GM19455 (cell line): ENCODE measurements at regions not wholly inside any gene's neighbourhood (a gene's known extent, or its start where the extent isn't known, plus 50 kb on each side); places are given as distances from the start of the nearest gene placed in this dataset.

Experiments
- ATAC-seq: cut with Tn5 transposase; IDR thresholded peaks from one replicate; pipeline ENCODE4 v1.9.1; 2021; ENCODE audit not compliant: unreplicated experiment

DNA sequence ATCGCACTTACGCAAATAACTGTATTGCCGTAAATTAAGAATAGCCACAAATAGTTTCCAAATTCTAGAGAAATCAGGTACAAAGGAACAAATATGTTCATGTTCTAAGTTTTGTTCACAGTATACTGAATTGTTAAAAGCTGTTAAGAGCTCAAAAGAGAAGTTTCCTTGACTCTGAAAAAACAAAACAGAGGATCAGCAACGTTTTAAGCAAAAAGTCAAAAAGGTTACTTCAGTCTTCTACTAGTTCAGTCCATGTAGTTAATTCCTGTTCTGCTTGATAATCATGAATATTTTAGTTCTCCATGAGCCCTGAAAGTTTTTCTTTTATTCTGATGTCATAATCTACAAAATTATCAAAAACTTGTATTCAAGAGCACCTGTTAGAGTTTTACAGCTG lies 128.6 kb upstream of the MAST4 start:
- ATAC-seq: no peak

- ATAC-seq: no peak
Measured at GRCh38 chr5:66469684-66470083, 126.5 kb upstream of the MAST4 start.

DNA sequence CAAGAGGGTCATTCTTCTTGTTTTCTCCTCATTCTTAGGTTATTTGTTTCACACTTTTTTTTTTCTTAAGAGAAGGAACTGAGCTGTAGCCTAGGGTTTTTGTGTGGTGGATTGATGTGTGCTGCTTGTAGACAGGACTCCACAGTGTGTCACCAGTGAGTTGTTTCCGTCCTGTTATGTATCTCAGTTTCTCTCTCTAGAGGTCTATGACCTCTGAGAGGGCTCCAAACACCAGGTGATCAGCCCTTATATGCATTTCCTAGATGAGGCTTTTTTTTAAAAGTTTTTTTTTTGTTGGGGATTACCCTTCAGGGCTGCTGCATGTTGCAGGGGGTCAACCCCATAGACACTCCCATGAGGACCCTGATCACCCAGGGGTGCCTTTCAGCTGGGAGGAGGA lies 124.2 kb upstream of the MAST4 start:
- ATAC-seq: no peak

DNA sequence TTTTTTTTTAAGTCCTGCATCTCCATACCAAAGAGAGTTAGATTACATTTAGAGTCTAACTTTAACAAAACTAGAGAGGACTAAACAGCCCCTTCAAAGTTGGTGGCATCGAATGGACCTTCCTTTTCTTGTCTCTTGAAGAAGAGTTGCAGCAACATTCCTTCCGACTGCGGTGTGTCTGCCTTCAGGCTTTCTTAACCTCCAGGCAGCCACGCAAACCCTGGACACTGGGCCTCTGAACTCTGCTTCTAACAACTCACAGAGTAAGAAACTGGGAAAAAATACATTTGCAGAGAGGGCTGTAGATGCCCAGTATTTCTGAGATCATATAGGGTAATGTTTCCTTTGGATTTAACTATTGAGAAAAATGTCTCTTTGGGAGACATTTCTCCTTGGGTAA lies 120.5 kb upstream of the MAST4 start:
- ATAC-seq: no peak

DNA sequence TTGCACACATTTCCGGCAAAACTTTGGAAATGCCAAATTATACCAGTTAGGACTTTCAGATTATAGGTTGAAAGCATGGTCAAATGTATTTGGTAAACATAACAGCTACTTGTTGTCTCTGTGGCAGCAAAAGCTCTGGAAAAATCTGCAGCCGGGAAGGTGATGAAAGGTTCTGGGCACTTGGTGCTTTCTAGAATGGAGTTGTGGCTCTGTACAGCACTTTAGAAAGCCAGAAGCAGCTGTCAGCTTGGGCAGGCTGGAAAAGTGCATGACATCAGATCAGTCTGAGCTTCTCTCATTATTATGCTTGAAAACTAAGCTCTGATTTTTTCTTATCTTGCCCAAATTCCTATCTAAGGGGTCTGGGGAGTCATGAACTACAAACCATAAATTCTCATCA lies 118.6 kb upstream of the MAST4 start:
- ATAC-seq: no peak

DNA sequence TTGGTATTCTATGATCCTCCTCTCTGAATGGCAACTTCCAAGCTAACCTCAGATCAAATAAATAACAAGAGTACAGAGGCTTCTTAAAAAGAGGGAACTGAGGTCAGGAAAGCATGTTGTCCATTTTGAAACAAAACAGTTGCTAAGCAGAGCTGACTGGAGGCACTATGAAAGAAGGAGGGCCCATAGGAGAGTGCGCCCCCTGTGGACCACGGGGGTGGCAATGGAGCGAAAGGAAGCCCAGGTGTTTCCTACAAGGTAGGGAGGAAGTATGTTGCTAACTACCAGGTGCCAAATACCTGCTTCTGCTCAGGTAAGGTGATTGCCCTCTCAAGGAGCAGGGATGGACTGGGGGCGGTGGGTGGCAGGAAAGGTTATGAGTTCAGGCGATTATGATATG lies 101.8 kb upstream of the MAST4 start:
- ATAC-seq: no peak

DNA sequence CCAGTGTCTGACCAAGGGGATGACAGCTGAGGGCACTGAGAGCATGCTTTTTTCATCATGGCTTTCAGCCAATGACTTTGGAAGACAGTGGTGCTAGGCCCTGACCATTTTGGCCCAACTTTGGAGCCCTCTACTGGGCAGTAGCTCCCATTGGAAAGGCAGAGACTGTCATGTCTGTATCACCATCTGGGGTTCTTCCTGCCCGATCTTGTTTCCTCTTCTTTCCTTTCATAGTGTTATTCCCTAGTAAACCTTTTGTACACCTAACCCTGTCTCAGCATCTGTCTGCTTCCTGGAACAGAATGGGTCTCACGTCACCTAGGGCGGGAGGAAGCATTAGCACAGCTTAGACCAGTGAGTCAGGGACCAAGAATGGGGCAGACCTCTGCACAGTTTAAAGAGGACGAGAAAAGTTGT lies 97.4 kb upstream of the MAST4 start:
- no peak for ATAC-seq

DNA sequence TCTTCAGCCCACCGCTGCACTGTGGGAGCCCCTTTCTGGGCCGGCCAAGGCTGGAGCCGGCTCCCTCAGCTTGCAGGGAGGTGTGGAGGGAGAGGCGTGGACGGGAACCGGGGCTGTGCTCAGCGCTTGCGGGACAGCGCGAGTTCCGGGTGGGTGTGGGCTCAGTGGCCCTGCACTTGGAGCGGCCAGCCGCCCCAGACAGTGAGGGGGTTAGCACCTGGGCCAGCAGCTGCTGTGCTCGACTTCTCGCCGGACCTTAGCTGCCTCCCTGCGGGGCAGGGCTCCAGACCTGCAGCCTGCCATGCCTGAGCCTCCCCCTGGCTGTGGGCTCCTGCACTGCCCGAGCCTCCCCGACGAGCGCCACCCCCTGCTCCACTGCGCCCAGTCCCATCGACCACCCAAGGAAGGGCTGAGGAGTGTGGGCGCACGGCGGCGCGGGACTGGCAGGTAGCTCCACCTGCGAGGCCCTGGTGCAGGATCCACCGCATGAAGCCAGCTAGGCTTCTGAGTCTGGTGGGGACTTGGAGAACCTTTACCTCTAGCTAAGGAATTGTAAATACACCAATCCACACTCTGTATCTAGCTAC lies 92.9 kb upstream of the MAST4 start:
- ATAC-seq: no peak

GRCh38 chr5:66507106-66507505 lies 89.1 kb upstream of the MAST4 start:
- ATAC-seq: no peak

GRCh38 chr5:66511491-66511890 lies 84.7 kb upstream of the MAST4 start:
- no peak for ATAC-seq

- no peak for ATAC-seq
Measured at GRCh38 chr5:66513130-66513529, 83.1 kb upstream of the MAST4 start.

DNA sequence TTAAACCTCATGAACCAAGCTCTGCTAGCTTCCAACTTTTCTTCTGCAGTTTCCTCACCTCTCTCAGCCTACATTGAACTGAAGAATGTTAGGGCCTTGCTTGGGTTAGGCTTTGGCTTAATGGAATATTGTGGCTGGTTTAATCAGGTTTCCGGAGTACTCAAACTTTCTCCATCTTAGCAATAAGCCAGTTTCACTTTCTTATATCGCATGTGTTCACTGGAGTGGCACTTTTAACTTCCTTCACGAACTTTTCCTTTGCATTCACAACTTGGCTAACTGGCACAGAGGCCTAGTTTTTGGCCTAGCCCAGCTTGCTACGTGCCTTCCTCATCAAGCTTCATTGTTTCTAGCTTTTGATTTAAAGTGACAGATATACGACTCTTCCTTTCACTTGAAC lies 81.0 kb upstream of the MAST4 start:
- ATAC-seq: no peak

GRCh38 chr5:66516550-66516949 lies 79.6 kb upstream of the MAST4 start:
- ATAC-seq: no peak

DNA sequence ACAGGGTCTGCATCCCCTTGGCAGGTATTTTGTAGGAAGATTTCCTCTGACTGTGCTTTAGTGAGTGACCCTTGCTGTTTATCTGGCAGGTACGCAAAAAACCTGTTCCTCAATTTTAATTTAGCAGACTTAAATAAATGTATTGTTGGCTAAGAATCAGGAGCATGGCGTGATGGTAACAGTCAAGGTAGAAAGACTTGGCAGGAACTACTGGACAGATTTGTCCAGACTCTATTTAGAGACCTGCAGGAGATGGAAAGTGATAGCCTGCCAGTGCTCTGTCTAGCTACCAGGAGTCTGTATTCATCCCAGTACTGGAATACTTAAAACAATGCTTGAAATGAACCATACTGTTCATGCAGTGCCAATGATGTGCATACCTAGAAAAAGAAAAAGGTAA lies 78.8 kb upstream of the MAST4 start:
- ATAC-seq: no peak

- ATAC-seq: no peak
Measured at GRCh38 chr5:66518052-66518451, 78.1 kb upstream of the MAST4 start.

DNA sequence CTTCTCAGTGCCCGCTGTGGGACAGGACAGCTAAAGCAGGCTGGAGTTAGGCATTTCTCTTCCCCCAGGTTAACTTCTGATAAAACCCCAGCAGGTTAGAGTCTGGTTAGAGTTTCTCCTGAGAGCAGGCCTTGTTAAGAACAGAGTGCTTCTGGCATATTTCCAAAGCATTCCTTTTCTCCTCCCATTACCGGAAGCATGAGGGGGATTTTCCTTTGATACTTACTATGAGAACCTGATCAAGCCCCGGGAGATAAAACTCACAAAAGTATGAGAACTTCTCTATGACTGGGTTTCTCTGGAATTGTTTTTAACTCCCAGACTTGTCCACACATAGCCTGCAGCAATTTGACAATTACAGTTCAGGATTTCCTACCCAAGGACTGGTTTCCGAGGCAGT lies 77.4 kb upstream of the MAST4 start:
- ATAC-seq: no peak

DNA sequence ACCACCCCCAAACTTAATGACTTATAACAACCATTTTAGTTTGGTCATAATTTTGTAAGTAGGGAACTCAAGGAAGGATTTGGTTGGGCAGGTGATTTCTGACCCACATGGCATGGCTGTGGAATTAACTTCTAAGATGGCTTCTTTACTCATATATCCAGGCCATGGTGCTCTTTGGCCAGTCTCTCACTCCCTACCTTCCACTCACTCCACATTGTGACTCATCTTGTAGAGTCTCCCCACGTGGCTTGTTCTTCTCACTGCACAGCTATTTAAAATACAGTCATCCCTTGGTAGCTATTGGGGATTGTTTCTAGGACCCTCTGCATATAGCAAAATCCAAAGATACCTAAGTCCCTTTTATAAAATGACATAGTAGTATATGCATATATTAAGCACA lies 76.6 kb upstream of the MAST4 start:
- ATAC-seq: no peak

- ATAC-seq: no peak
Measured at GRCh38 chr5:66520854-66521253, 75.3 kb upstream of the MAST4 start.

DNA sequence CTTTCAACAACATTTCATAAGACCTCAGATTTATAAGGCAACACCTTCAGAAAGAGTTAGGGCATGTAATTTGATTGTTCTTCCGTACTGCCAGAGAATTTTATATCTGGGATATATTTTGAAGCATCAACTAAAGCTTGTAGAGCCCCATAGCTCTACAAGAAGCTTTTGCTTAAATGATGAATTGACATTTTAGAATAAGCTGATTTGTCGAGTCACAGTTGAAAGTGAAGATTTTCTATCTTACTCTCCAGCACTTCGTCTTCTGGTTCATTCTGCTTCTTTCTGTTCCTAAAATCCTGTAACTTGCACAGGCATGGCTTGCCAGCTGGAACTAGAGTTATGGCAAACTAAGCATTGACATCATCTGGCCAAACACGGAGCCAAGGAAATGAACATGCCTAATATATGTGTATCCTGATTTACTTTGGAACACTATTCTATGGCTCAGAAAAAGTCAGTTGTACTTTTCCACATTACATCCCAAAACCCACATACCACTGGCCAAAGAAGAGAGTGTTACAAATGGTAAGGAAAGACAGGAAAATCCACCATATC lies 68.6 kb upstream of the MAST4 start:
- ATAC-seq: no peak

DNA sequence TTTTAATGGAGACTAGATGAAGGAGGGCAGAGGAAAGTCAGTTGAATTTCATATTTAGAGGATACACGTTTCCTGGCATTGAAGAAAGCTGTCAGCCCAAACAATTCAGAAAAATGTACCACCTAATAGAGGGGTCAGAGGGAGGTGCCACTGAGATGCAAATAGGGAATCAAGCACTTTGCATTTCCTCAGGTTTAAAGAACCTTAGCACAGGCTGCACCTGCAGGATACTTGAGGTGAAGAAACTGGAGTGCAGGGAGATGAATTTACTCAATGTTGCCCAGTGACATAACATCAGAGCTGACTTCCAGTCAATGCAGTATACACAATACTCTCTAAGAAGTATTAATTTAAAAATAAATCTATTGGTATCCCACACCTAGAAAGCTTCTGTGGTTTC lies 67.0 kb upstream of the MAST4 start:
- ATAC-seq: no peak

DNA sequence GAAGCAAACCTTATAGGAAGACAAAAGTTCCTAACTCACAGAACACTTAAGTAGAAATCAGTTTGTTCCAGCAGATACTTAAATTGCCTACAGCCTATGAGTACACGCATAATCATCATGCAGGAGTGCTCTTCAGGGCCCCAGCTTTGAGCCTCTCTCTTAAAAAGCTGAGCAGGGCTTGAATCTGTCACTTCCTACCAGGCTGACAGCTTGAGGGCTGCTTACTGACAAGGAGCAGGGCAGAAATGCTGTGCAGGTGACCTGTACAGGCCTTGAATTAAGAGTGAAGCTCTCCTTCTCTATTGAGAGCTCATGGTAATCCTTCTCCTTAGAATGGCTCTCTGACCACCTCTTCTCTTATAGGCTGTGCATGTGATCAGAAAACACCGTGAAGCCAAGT lies 66.5 kb upstream of the MAST4 start:
- ATAC-seq: no peak

GRCh38 chr5:66538126-66538525 lies 58.1 kb upstream of the MAST4 start:
- ATAC-seq: no peak

GRCh38 chr5:66538531-66538930 lies 57.7 kb upstream of the MAST4 start:
- no peak for ATAC-seq
